ENCODE measurements at regions not wholly inside any gene's neighbourhood (a gene's known extent, or its start where the extent isn't known, plus 50 kb on each side); places are given as distances from the start of the nearest gene placed in this dataset.
A peak's percentile ranks its signal among the peaks of the same experiment; 100 is the strongest.

- DNase-seq (ENCODE audit: low read depth), result no peak
Measured at GRCh38 chr10:129280155-129280502, 186.9 kb upstream of the MGMT start.

- no peak for DNase-seq (ENCODE audit: low read depth)
Measured at GRCh38 chr10:129280908-129281586, 186.0 kb upstream of the MGMT start.

- no peak for DNase-seq (ENCODE audit: low read depth)
Measured at GRCh38 chr10:129285459-129285858, 181.6 kb upstream of the MGMT start.

- no peak for DNase-seq (ENCODE audit: low read depth)
Measured at GRCh38 chr10:129288999-129289584, 177.9 kb upstream of the MGMT start.

GRCh38 chr10:129293991-129294700, 172.9 kb upstream of the MGMT start:
- DNase-seq (ENCODE audit: low read depth), result no peak

- DNase-seq (ENCODE audit: low read depth), result no peak
Measured at GRCh38 chr10:129294944-129295343, 172.1 kb upstream of the MGMT start.

- DNase-seq (ENCODE audit: low read depth), result no peak
Measured at GRCh38 chr10:129305046-129305445, 162.0 kb upstream of the MGMT start.

GRCh38 chr10:129307141-129307540, 159.9 kb upstream of the MGMT start:
- no peak for DNase-seq (ENCODE audit: low read depth)

- DNase-seq (ENCODE audit: low read depth), result no peak
Measured at GRCh38 chr10:129308953-129309564, 158.0 kb upstream of the MGMT start.

GRCh38 chr10:129309565-129309964, 157.5 kb upstream of the MGMT start:
- no peak for DNase-seq (ENCODE audit: low read depth)

GRCh38 chr10:129310881-129311280, 156.2 kb upstream of the MGMT start:
- DNase-seq (ENCODE audit: low read depth), result no peak

- DNase-seq (ENCODE audit: low read depth), result no peak
Measured at GRCh38 chr10:129319934-129320333, 147.1 kb upstream of the MGMT start.

- DNase-seq (ENCODE audit: low read depth), result no peak
Measured at GRCh38 chr10:129320340-129320739, 146.7 kb upstream of the MGMT start.

GRCh38 chr10:129321727-129322126, 145.3 kb upstream of the MGMT start:
- no peak for DNase-seq (ENCODE audit: low read depth)

- DNase-seq (ENCODE audit: low read depth), result no peak
Measured at GRCh38 chr10:129322933-129323820, 143.9 kb upstream of the MGMT start.

- DNase-seq (ENCODE audit: low read depth), result no peak
Measured at GRCh38 chr10:129323879-129324278, 143.2 kb upstream of the MGMT start.

GRCh38 chr10:129325893-129326292, 141.1 kb upstream of the MGMT start:
- no peak for DNase-seq (ENCODE audit: low read depth)

GRCh38 chr10:129328546-129328945, 138.5 kb upstream of the MGMT start:
- peak; percentile 24 for DNase-seq (ENCODE audit: low read depth)

GRCh38 chr10:129329385-129330055, 137.5 kb upstream of the MGMT start:
- DNase-seq (ENCODE audit: low read depth), result no peak

- DNase-seq (ENCODE audit: low read depth), result no peak
Measured at GRCh38 chr10:129330211-129330610, 136.8 kb upstream of the MGMT start.

- DNase-seq (ENCODE audit: low read depth), result no peak
Measured at GRCh38 chr10:129331207-129331838, 135.7 kb upstream of the MGMT start.

Data from HS-5 (cell line).